Vagina (tissue), 2 donors: ENCODE measurements at regions not wholly inside any gene's neighbourhood (a gene's known extent, or its start where the extent isn't known, plus 50 kb on each side); places are given as distances from the start of the nearest gene placed in this dataset.

ENCODE experiments used
- CTCF ChIP-seq, 3 experiments: fragments of 450-650 bp in 2 of 3; fragments of 200-600 bp in 1 of 3; sonication (generic) in 1 of 3; IDR thresholded peaks; one replicate each; pipeline ENCODE4 v1.5.1; 2017 to 2019; ENCODE audit warnings: antibody characterized with exemption in 3 of 3, mild to moderate bottlenecking in 2 of 3, moderate library complexity in 2 of 3
- POLR2AphosphoS5 ChIP-seq, 2 donors: sonication (generic); formaldehyde crosslinking; IDR thresholded peaks; one replicate each; pipeline ENCODE4 v1.9.0; 2017; ENCODE audit warnings: antibody characterized with exemption in 2 of 2, mild to moderate bottlenecking in 2 of 2, low read depth in 1 of 2; ENCODE audit not compliant: insufficient read depth in 1 of 2

- no peak for TF ChIP-seq CTCF (IDR thresholded peaks at IDR 0.05)
- TF ChIP-seq POLR2AphosphoS5 (IDR thresholded peaks at IDR 0.05; ENCODE audit: insufficient read depth in 1 of 2, low read depth in 1 of 2), result no peak
Observed at GRCh38 chr15:61685971-61686370, 374.3 kb downstream of the VPS13C start.
